HG03135 (cell line): ENCODE measurements at regions not wholly inside any gene's neighbourhood (a gene's known extent, or its start where the extent isn't known, plus 50 kb on each side); places are given as distances from the start of the nearest gene placed in this dataset.

ENCODE experiments used
- ATAC-seq: cut with Tn5 transposase; IDR thresholded peaks from one replicate; pipeline ENCODE4 v1.9.1; 2021; ENCODE audit warnings: mild to moderate bottlenecking, moderate library complexity; ENCODE audit not compliant: unreplicated experiment

GRCh38 chr9:99513441-99514112 lies 291.5 kb downstream of the SEC61B start:
- peak; percentile 70 for ATAC-seq

GRCh38 chr9:99515093-99515492 lies 293.0 kb downstream of the SEC61B start:
- no peak for ATAC-seq

GRCh38 chr9:99515895-99516656 lies 294.0 kb downstream of the SEC61B start:
- ATAC-seq: no peak

GRCh38 chr9:99516657-99517049 lies 294.6 kb downstream of the SEC61B start:
- ATAC-seq: no peak

- ATAC-seq: no peak
Measured at GRCh38 chr9:99523838-99524237, 297.8 kb upstream of the NR4A3 start.

- ATAC-seq: no peak
Measured at GRCh38 chr9:99531313-99531712, 290.4 kb upstream of the NR4A3 start.

GRCh38 chr9:99533421-99533820 lies 288.3 kb upstream of the NR4A3 start:
- no peak for ATAC-seq

- no peak for ATAC-seq
Measured at GRCh38 chr9:99537996-99538395, 283.7 kb upstream of the NR4A3 start.

GRCh38 chr9:99544526-99544925 lies 277.2 kb upstream of the NR4A3 start:
- no peak for ATAC-seq

- ATAC-seq: no peak
Measured at GRCh38 chr9:99549441-99549840, 272.2 kb upstream of the NR4A3 start.

- ATAC-seq: no peak
Measured at GRCh38 chr9:99555792-99556191, 265.9 kb upstream of the NR4A3 start.

- ATAC-seq: no peak
Measured at GRCh38 chr9:99556998-99557397, 264.7 kb upstream of the NR4A3 start.

- ATAC-seq: no peak
Measured at GRCh38 chr9:99557816-99558215, 263.9 kb upstream of the NR4A3 start.

GRCh38 chr9:99559776-99560175 lies 261.9 kb upstream of the NR4A3 start:
- no peak for ATAC-seq

- no peak for ATAC-seq
Measured at GRCh38 chr9:99560561-99560960, 261.1 kb upstream of the NR4A3 start.

GRCh38 chr9:99561509-99561917 lies 260.2 kb upstream of the NR4A3 start:
- no peak for ATAC-seq

- no peak for ATAC-seq
Measured at GRCh38 chr9:99561961-99562565, 259.6 kb upstream of the NR4A3 start.

GRCh38 chr9:99563364-99563763 lies 258.3 kb upstream of the NR4A3 start:
- no peak for ATAC-seq

- ATAC-seq: no peak
Measured at GRCh38 chr9:99565203-99565602, 256.5 kb upstream of the NR4A3 start.

GRCh38 chr9:99567436-99567835 lies 254.2 kb upstream of the NR4A3 start:
- no peak for ATAC-seq

GRCh38 chr9:99569840-99570239 lies 251.8 kb upstream of the NR4A3 start:
- no peak for ATAC-seq

GRCh38 chr9:99572567-99572966 lies 249.1 kb upstream of the NR4A3 start:
- ATAC-seq: no peak
